GM23338 (cell line): ENCODE measurements at regions not wholly inside any gene's neighbourhood (a gene's known extent, or its start where the extent isn't known, plus 50 kb on each side); places are given as distances from the start of the nearest gene placed in this dataset.

Experiments used
- ATAC-seq: fragments of 200-7000 bp; cut with Tn5 transposase; 3 replicates; pipeline ENCODE4 v1.9.1; 2020
- DNase-seq: peaks from one replicate; pipeline ENCODE4 v3.0.0-alpha.2; 2015; ENCODE audit warnings: low spot score
- H2AFZ ChIP-seq: fragments of 200-600 bp; sonication (generic); 2 replicates; pipeline ENCODE4 v1.8.0; 2016; ENCODE audit warnings: antibody characterized with exemption, mild to moderate bottlenecking, moderate library complexity
- H3F3A ChIP-seq: fragments of 200-600 bp; sonication (generic); replicated peaks from 2 replicates; pipeline ENCODE4 v1.8.0; 2017; ENCODE audit warnings: antibody characterized with exemption, mixed run types, low read depth
- H3K27ac ChIP-seq: fragments of 200-600 bp; sonication (generic); 2 replicates; pipeline ENCODE4 v1.6.1; 2016; ENCODE audit warnings: low read depth
- H3K27me3 ChIP-seq: fragments of 200-600 bp; sonication (generic); 2 replicates; pipeline ENCODE4 v1.8.0; 2016; ENCODE audit warnings: mild to moderate bottlenecking, mixed run types, moderate library complexity; ENCODE audit not compliant: insufficient read depth
- H3K36me3 ChIP-seq: fragments of 200-600 bp; sonication (generic); 2 replicates; pipeline ENCODE4 v1.8.0; 2016; ENCODE audit warnings: mild to moderate bottlenecking; ENCODE audit not compliant: insufficient read depth
- H3K4me1 ChIP-seq: fragments of 200-600 bp; sonication (generic); 2 replicates; pipeline ENCODE4 v1.8.0; 2016; ENCODE audit warnings: mild to moderate bottlenecking, moderate library complexity; ENCODE audit not compliant: insufficient read depth
- H3K4me2 ChIP-seq: fragments of 200-600 bp; sonication (generic); 2 replicates; pipeline ENCODE4 v1.7.1; 2017; ENCODE audit warnings: mixed run types
- H3K4me3 ChIP-seq: fragments of 200-600 bp; sonication (generic); 2 replicates; pipeline ENCODE4 v1.6.1; 2016; ENCODE audit warnings: mixed run types
- H3K79me2 ChIP-seq: fragments of 200-600 bp; sonication (generic); replicated peaks from 2 replicates; pipeline ENCODE4 v1.8.0; 2017; ENCODE audit warnings: mild to moderate bottlenecking; ENCODE audit not compliant: insufficient read depth
- H3K9me2 ChIP-seq: fragments of 200-600 bp; sonication (generic); 2 replicates; pipeline ENCODE4 v1.8.0; 2017; ENCODE audit not compliant: insufficient read depth
- H4K20me1 ChIP-seq: fragments of 200-600 bp; sonication (generic); replicated peaks from 2 replicates; pipeline ENCODE4 v1.8.0; 2017; ENCODE audit warnings: mild to moderate bottlenecking; ENCODE audit not compliant: insufficient read depth
- H3K27ac Mint-ChIP-seq: 2 replicates; pipeline ENCODE4 v1.8.0; 2020; ENCODE audit warnings: inconsistent platforms, mild to moderate bottlenecking, moderate library complexity, mixed read lengths
- H3K27me3 Mint-ChIP-seq: 3 replicates; pipeline ENCODE4 v1.8.0; 2022; ENCODE audit warnings: low read depth, mild to moderate bottlenecking, moderate library complexity, mixed read lengths, inconsistent platforms; ENCODE audit not compliant: insufficient read depth, poor library complexity
- H3K36me3 Mint-ChIP-seq: 3 replicates; pipeline ENCODE4 v1.8.0; 2021; ENCODE audit warnings: low read depth, mild to moderate bottlenecking, inconsistent platforms, moderate library complexity, mixed read lengths
- H3K4me1 Mint-ChIP-seq: 3 replicates; pipeline ENCODE4 v1.8.0; 2020; ENCODE audit warnings: mild to moderate bottlenecking, inconsistent platforms, mixed read lengths
- H3K4me3 Mint-ChIP-seq: 3 replicates; pipeline ENCODE4 v1.8.0; 2021; ENCODE audit warnings: moderate library complexity, mild to moderate bottlenecking, inconsistent platforms, mixed read lengths
- H3K9me3 Mint-ChIP-seq: 3 replicates; pipeline ENCODE4 v1.8.0; 2020; ENCODE audit warnings: moderate library complexity, mild to moderate bottlenecking, inconsistent platforms, mixed read lengths
- CREB1 ChIP-seq: fragments of 250-450 bp; sonication (Bioruptor Pico); IDR thresholded peaks from 2 replicates; pipeline ENCODE4 v1.5.0; 2020; ENCODE audit warnings: low read depth, mild to moderate bottlenecking, moderate library complexity
- CTCF ChIP-seq, 2 experiments: fragments of 200-600 bp in 1 of 2; sonication (generic) in 1 of 2; conservative IDR thresholded peaks; 2 replicates each; pipeline versions ENCODE4 v1.5.1 to v1.6.1; 2016 to 2017; ENCODE audit warnings: antibody characterized with exemption in 2 of 2, low read depth in 2 of 2, mild to moderate bottlenecking in 2 of 2, moderate library complexity in 1 of 2
- EZH2phosphoT487 ChIP-seq: fragments of 200-600 bp; sonication (generic); IDR thresholded peaks from one replicate; pipeline ENCODE4 v1.8.1; 2018; ENCODE audit warnings: antibody characterized with exemption; ENCODE audit not compliant: unreplicated experiment
- NANOG ChIP-seq: IDR thresholded peaks from 2 replicates; pipeline ENCODE4 v1.6.1; 2016; ENCODE audit warnings: antibody characterized with exemption, borderline replicate concordance
- POLR2AphosphoS5 ChIP-seq: IDR thresholded peaks from 2 replicates; pipeline ENCODE4 v1.6.1; 2016; ENCODE audit warnings: antibody characterized with exemption, low read depth
- REST ChIP-seq: IDR thresholded peaks from one replicate; pipeline ENCODE4 v1.6.1; 2018; ENCODE audit warnings: antibody characterized with exemption; ENCODE audit not compliant: unreplicated experiment
- STAT1 ChIP-seq: IDR thresholded peaks from one replicate; pipeline ENCODE4 v1.6.1; 2016; ENCODE audit warnings: antibody characterized with exemption; ENCODE audit not compliant: unreplicated experiment
- ZNF331 ChIP-seq: fragments of 250-450 bp; sonication (Bioruptor Pico); IDR thresholded peaks from 2 replicates; pipeline ENCODE4 v1.5.0; 2020; ENCODE audit warnings: low read depth, mild to moderate bottlenecking, moderate library complexity

- Mint-ChIP-seq H3K27me3 (peaks cover 2% of the 10 kb centered on the region), H3K27ac (no peak overlapping the region), H3K4me1 (no peaks in the 10 kb centered on the region), H3K9me3 (no peaks in the 10 kb centered on the region), H3K4me3 (no peak overlapping the region), H3K36me3 (no peaks in the 10 kb centered on the region)
- H3K27ac ChIP-seq, result no peak overlapping the region
- H3K27me3 ChIP-seq, result no peaks in the 10 kb centered on the region
- no peaks in the 10 kb centered on the region for H3F3A ChIP-seq
- H3K79me2 ChIP-seq, result no peaks in the 10 kb centered on the region
- no peak overlapping the region for H3K4me3 ChIP-seq
- no peaks in the 10 kb centered on the region for H3K4me1 ChIP-seq
- no peak for ATAC-seq
- H3K36me3 ChIP-seq, result no peaks in the 10 kb centered on the region
- TF ChIP-seq STAT1 (no peak), POLR2AphosphoS5 (no peak), CREB1 (no peak), NANOG (no peak), REST (no peak)
- peaks cover 9% of the 10 kb centered on the region for H3K9me2 ChIP-seq
- no peak for DNase-seq
- no peaks in the 10 kb centered on the region for H4K20me1 ChIP-seq
- no peak overlapping the region for H3K4me2 ChIP-seq
- H2AFZ ChIP-seq, result peak overlapping the region; percentile 43; the same call in 1 of the 2 replicates
Measured at GRCh38 chr1:227416156-227416830, 98.0 kb upstream of the CDC42BPA start.

DNA sequence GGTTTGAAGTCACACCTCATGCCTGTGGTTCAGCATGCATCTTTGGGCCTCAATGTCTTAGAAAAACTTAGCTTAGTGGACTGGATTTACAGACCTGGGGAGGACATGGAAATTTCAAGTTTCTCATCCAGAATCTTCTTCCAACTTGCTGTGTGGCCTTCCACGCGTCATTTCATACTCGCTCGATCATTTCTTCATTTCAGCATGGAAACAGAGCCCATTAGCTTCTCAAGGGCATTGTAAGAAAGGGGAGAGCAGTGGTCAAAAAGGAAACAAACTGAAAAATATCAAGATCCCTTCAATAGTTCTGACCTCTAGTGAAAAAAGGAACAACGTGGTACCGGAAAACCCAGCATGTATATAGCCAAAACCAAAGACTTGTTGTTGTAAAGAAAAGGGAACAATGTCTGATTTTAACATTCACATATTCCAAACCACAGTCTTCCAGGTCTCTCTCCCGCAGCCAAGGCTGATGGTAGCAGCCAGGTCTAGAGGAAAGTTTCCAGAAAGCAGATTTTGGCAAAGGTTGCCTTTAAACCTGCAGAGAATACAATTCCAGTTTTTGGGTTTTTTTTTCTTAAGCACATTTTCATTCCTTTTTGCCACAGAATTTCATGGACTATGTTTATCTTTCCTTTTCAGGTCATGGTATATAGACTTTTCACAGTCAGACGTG, 97.0 kb upstream of the CDC42BPA start:
- peaks cover 2% of the 10 kb centered on the region for H3K27me3 Mint-ChIP-seq
- Histone ChIP-seq H2AFZ (peak overlapping the region; percentile 86; the same call in 1 of the 2 replicates), H3F3A (no peaks in the 10 kb centered on the region), H3K4me1 (no peaks in the 10 kb centered on the region), H4K20me1 (no peaks in the 10 kb centered on the region), H3K4me3 (no peak overlapping the region), H3K27ac (no peak overlapping the region), H3K79me2 (no peaks in the 10 kb centered on the region), H3K4me2 (no peak overlapping the region), H3K36me3 (no peaks in the 10 kb centered on the region), H3K27me3 (no peaks in the 10 kb centered on the region), H3K9me2 (peaks cover 9% of the 10 kb centered on the region)
- no peak for DNase-seq
- H3K4me1 Mint-ChIP-seq, result no peaks in the 10 kb centered on the region
- H3K36me3 Mint-ChIP-seq, result no peaks in the 10 kb centered on the region
- no peaks in the 10 kb centered on the region for H3K9me3 Mint-ChIP-seq
- H3K4me3 Mint-ChIP-seq, result no peak overlapping the region
- ATAC-seq, result no peak
- no peak overlapping the region for H3K27ac Mint-ChIP-seq
- TF ChIP-seq REST, result no peak
- no peak for TF ChIP-seq CREB1
- no peak for TF ChIP-seq ZNF331 (CRISPR knock-in tag)
- TF ChIP-seq EZH2phosphoT487, result no peak
- no peak for TF ChIP-seq CTCF (conservative IDR thresholded peaks at IDR 0.05; ENCODE audit: low read depth in 2 of 2)
